H1 (cell line): ENCODE measurements at regions not wholly inside any gene's neighbourhood (a gene's known extent, or its start where the extent isn't known, plus 50 kb on each side); places are given as distances from the start of the nearest gene placed in this dataset.

ENCODE experiments used
- CTCF ChIA-PET: fragments of 300-600 bp; sonication (Branson Sonifier 250); formaldehyde crosslinking; loops from one replicate; lab custom pipeline; 2021; ENCODE audit not compliant: partially characterized antibody; lab: Charles Lee
- POLR2A ChIA-PET: fragments of 300-600 bp; sonication (Branson Sonifier 250); formaldehyde crosslinking; loops from one replicate; lab custom pipeline; 2021; ENCODE audit warnings: inconsistent platforms; ENCODE audit not compliant: partially characterized antibody; lab: Charles Lee
- DNase-seq, 2 experiments: peaks; one replicate each; pipeline versions ENCODE4 v3.0.0 to v3.0.0-alpha.2; 2010 to 2022; ENCODE audit warnings: low spot score in 2 of 2, low read depth in 1 of 2, mixed read lengths in 1 of 2
- FAIRE-seq: peaks from 2 replicates; lab custom pipeline; 2011; peaks lifted over from hg19 to GRCh38; lab: Jason Lieb, UNC
- H2AFZ ChIP-seq: 2 replicates; pipeline ENCODE4 v1.8.1; 2012; ENCODE audit warnings: low read length, inconsistent platforms
- H2AK5ac ChIP-seq: 2 replicates; pipeline ENCODE4 v1.6.1; 2013; ENCODE audit warnings: low read depth, low read length
- H2BK120ac ChIP-seq: replicated peaks from 2 replicates; pipeline ENCODE3; 2013; ENCODE audit warnings: low read depth, low read length, inconsistent platforms
- H2BK12ac ChIP-seq: 2 replicates; pipeline ENCODE4 v1.6.1; 2013; ENCODE audit warnings: low read depth, low read length
- H2BK15ac ChIP-seq: 2 replicates; pipeline ENCODE4 v1.6.1; 2013; ENCODE audit warnings: low read length
- H2BK20ac ChIP-seq: 2 replicates; pipeline ENCODE4 v1.6.1; 2013; ENCODE audit warnings: low read length
- H2BK5ac ChIP-seq: 2 replicates; pipeline ENCODE4 v1.6.1; 2013; ENCODE audit warnings: low read depth, low read length
- H3K14ac ChIP-seq: 2 replicates; pipeline ENCODE4 v1.6.1; 2013; ENCODE audit warnings: inconsistent platforms; ENCODE audit not compliant: insufficient read length
- H3K18ac ChIP-seq: 2 replicates; pipeline ENCODE4 v1.6.1; 2013; ENCODE audit warnings: low read length; ENCODE audit errors: extremely low read depth
- H3K23ac ChIP-seq: 2 replicates; pipeline ENCODE4 v1.6.1; 2013; ENCODE audit warnings: inconsistent platforms; ENCODE audit not compliant: insufficient read length
- H3K23me2 ChIP-seq: 2 replicates; pipeline ENCODE4 v1.6.1; 2013; ENCODE audit warnings: low read depth, low read length
- H3K27ac ChIP-seq: 2 replicates; pipeline ENCODE4 v1.6.1; 2011; ENCODE audit warnings: low read depth, low read length, inconsistent platforms
- H3K27me3 ChIP-seq, 4 experiments: replicated peaks in 1 of 4; 1 replicate in 1 of 4; 2 replicates in 3 of 4; pipeline versions ENCODE4 v1.6.1 to v1.8.1; 2011 to 2013; ENCODE audit warnings: low read length in 3 of 4, mild to moderate bottlenecking in 3 of 4, inconsistent platforms in 2 of 4, mixed read lengths in 2 of 4, moderate library complexity in 1 of 4; ENCODE audit not compliant: control insufficient read depth in 3 of 4, insufficient read depth in 3 of 4; ENCODE audit errors: extremely low read depth in 1 of 4
- H3K36me3 ChIP-seq, 4 experiments: 2 replicates each; pipeline versions ENCODE4 v1.6.1 to v1.8.1; 2011 to 2013; ENCODE audit warnings: mild to moderate bottlenecking in 4 of 4, low read length in 3 of 4, moderate library complexity in 2 of 4, control low read depth in 1 of 4, inconsistent platforms in 1 of 4; ENCODE audit not compliant: insufficient read depth in 4 of 4, control insufficient read depth in 2 of 4
- H3K4ac ChIP-seq: replicated peaks from 2 replicates; pipeline ENCODE3; 2013; ENCODE audit warnings: low read length, low read depth, mixed read lengths, inconsistent platforms; ENCODE audit not compliant: insufficient read length
- H3K4me1 ChIP-seq, 4 experiments: replicated peaks in 1 of 4; 1 replicate in 1 of 4; 2 replicates in 3 of 4; pipeline versions ENCODE4 v1.6.1 to v1.8.1; 2011 to 2013; ENCODE audit warnings: low read length in 3 of 4, inconsistent platforms in 2 of 4, mixed read lengths in 1 of 4; ENCODE audit not compliant: insufficient read depth in 4 of 4, control insufficient read depth in 3 of 4
- H3K4me2 ChIP-seq, 2 experiments: 2 replicates each; pipeline versions ENCODE4 v1.6.1 to v1.8.1; 2011 to 2013; ENCODE audit warnings: low read depth in 2 of 2, low read length in 2 of 2, control low read depth in 1 of 2, inconsistent platforms in 1 of 2, mild to moderate bottlenecking in 1 of 2; ENCODE audit not compliant: insufficient read depth in 1 of 2
- H3K4me3 ChIP-seq, 4 experiments: fragments of 200-600, 300-600 bp in 1 of 4; sonication (generic), shearing (Covaris generic), sonication (Bioruptor Twin) in 1 of 4; 2 replicates each; pipeline versions ENCODE4 v1.5.1 to v1.8.1; 2011 to 2016; ENCODE audit warnings: low read length in 4 of 4, low read depth in 3 of 4, control low read depth in 2 of 4, inconsistent platforms in 2 of 4, mild to moderate bottlenecking in 2 of 4, mixed read lengths in 1 of 4, moderate library complexity in 1 of 4; ENCODE audit not compliant: insufficient read depth in 2 of 4; ENCODE audit errors: extremely low read depth in 1 of 4
- H3K56ac ChIP-seq: replicated peaks from 2 replicates; pipeline ENCODE3; 2013; ENCODE audit warnings: low read depth, mild to moderate bottlenecking, mixed read lengths, low read length, inconsistent platforms; ENCODE audit not compliant: insufficient read length
- H3K79me1 ChIP-seq: 2 replicates; pipeline ENCODE4 v1.6.1; 2013; ENCODE audit warnings: low read depth, low read length, control low read depth
- H3K79me2 ChIP-seq, 2 experiments: 2 replicates each; pipeline versions ENCODE4 v1.6.1 to v1.8.1; 2012 to 2013; ENCODE audit warnings: low read length in 2 of 2, mild to moderate bottlenecking in 2 of 2, inconsistent platforms in 1 of 2; ENCODE audit not compliant: insufficient read depth in 2 of 2, control insufficient read depth in 1 of 2
- H3K9ac ChIP-seq, 4 experiments: replicated peaks in 1 of 4; 1 replicate in 1 of 4; 2 replicates in 3 of 4; pipeline versions ENCODE4 v1.6.1 to v1.8.1; 2011 to 2013; ENCODE audit warnings: low read depth in 3 of 4, low read length in 3 of 4, control low read depth in 2 of 4, mild to moderate bottlenecking in 2 of 4, moderate library complexity in 2 of 4, inconsistent platforms in 1 of 4; ENCODE audit errors: extremely low read depth in 1 of 4
- H3K9me3 ChIP-seq, 2 experiments: 2 replicates each; pipeline versions ENCODE4 v1.6.1 to v1.8.1; 2012 to 2013; ENCODE audit warnings: mild to moderate bottlenecking in 2 of 2, moderate library complexity in 2 of 2, control low read depth in 1 of 2, inconsistent platforms in 1 of 2, low read depth in 1 of 2, low read length in 1 of 2, mixed read lengths in 1 of 2; ENCODE audit not compliant: insufficient read depth in 2 of 2
- H4K20me1 ChIP-seq, 2 experiments: replicated peaks in 1 of 2; 2 replicates each; pipeline versions ENCODE3 to v1.8.1; 2011 to 2013; ENCODE audit warnings: inconsistent platforms in 2 of 2, low read length in 2 of 2, mild to moderate bottlenecking in 1 of 2; ENCODE audit not compliant: insufficient read depth in 2 of 2, control insufficient read depth in 1 of 2
- H4K5ac ChIP-seq: 2 replicates; pipeline ENCODE4 v1.6.1; 2013; ENCODE audit warnings: low read length, low read depth, mixed read lengths, inconsistent platforms; ENCODE audit not compliant: insufficient read length
- H4K8ac ChIP-seq: 2 replicates; pipeline ENCODE4 v1.8.0; 2013; ENCODE audit warnings: mild to moderate bottlenecking, moderate library complexity, low read length, inconsistent platforms; ENCODE audit not compliant: insufficient read depth; ENCODE audit errors: extremely low read depth
- H4K91ac ChIP-seq: replicated peaks from 2 replicates; pipeline ENCODE3; 2013; ENCODE audit warnings: low read length, mixed read lengths, inconsistent platforms; ENCODE audit not compliant: insufficient read length
- BRCA1 ChIP-seq: IDR thresholded peaks from 2 replicates; pipeline ENCODE4 v1.6.1; 2012; ENCODE audit warnings: low read depth, low read length, improper control_type of control experiment
- EGR1 ChIP-seq: IDR thresholded peaks from 2 replicates; pipeline ENCODE4 v1.6.1; 2011; ENCODE audit warnings: low read depth, low read length, borderline replicate concordance
- FOSL1 ChIP-seq: IDR thresholded peaks from 2 replicates; pipeline ENCODE4 v1.6.1; 2011; ENCODE audit warnings: mild to moderate bottlenecking, low read depth, low read length, moderate library complexity; ENCODE audit not compliant: insufficient read depth
- HDAC6 ChIP-seq: IDR thresholded peaks from one replicate; pipeline ENCODE4 v1.7.1; 2012; ENCODE audit warnings: low read depth, mild to moderate bottlenecking, inconsistent platforms, low read length, moderate library complexity
- JUN ChIP-seq: IDR thresholded peaks from 2 replicates; pipeline ENCODE4 v1.6.1; 2011; ENCODE audit warnings: low read depth, mild to moderate bottlenecking, improper control_type of control experiment, low read length
- KDM5A ChIP-seq: fragments of 200-600 bp; IDR thresholded peaks from 2 replicates; pipeline ENCODE4 v1.7.1; 2012; ENCODE audit warnings: mild to moderate bottlenecking, low read length, inconsistent platforms, mixed read lengths
- NANOG ChIP-seq: IDR thresholded peaks from 2 replicates; pipeline ENCODE4 v1.6.1; 2011; ENCODE audit warnings: low read length, low read depth, mild to moderate bottlenecking, inconsistent platforms; ENCODE audit not compliant: insufficient read depth, poor library complexity, severe bottlenecking
- POU5F1 ChIP-seq: IDR thresholded peaks from 2 replicates; pipeline ENCODE4 v1.6.1; 2011; ENCODE audit warnings: low read depth, mild to moderate bottlenecking, low read length, moderate library complexity
- RNF2 ChIP-seq: fragments of 200-900, 300-1000 bp; sonication (generic); IDR thresholded peaks from 2 replicates; pipeline ENCODE4 v1.7.1; 2016; ENCODE audit warnings: borderline replicate concordance, low read depth, mild to moderate bottlenecking, antibody characterized with exemption, low read length; ENCODE audit not compliant: poor library complexity, severe bottlenecking; ENCODE audit errors: missing control alignments
- SP1 ChIP-seq: IDR thresholded peaks from 2 replicates; pipeline ENCODE4 v1.6.1; 2011; ENCODE audit warnings: low read depth, low read length
- SUZ12 ChIP-seq: fragments of 200-600 bp; sonication (generic); IDR thresholded peaks from 2 replicates; pipeline ENCODE4 v1.6.1; 2012; ENCODE audit warnings: mild to moderate bottlenecking, inconsistent platforms, low read length, moderate library complexity, mixed read lengths
- TAF1 ChIP-seq: IDR thresholded peaks from 2 replicates; pipeline ENCODE4 v1.6.1; 2011; ENCODE audit warnings: mild to moderate bottlenecking, low read depth, low read length
- TBP ChIP-seq: IDR thresholded peaks from 2 replicates; pipeline ENCODE4 v1.6.1; 2011; ENCODE audit warnings: low read depth, low read length, improper control_type of control experiment
- TCF12 ChIP-seq: IDR thresholded peaks from 2 replicates; pipeline ENCODE4 v1.6.1; 2011; ENCODE audit warnings: low read depth, mild to moderate bottlenecking, low read length
- WGBS, 2 experiments: shearing (Covaris generic) in 1 of 2; methylation state at CpG; one replicate each; pipeline versions ENCODE4 v1.1.6 to v1.1.7; 2013 to 2015; ENCODE audit warnings: low lambda C conversion rate in 2 of 2, mixed read lengths in 2 of 2, inconsistent platforms in 1 of 2, low coverage in 1 of 2, missing lambda C conversion rate in 1 of 2; ENCODE audit not compliant: insufficient replicate concordance in 2 of 2, insufficient coverage in 1 of 2, insufficient read length in 1 of 2; ENCODE audit errors: extremely low coverage in 1 of 2, missing lambda C conversion rate in 1 of 2; 5-methylcytosine and 5-hydroxymethylcytosine counted together
- TF ChIP-seq, protein P1 (sequence below): IDR thresholded peaks from 2 replicates; pipeline ENCODE4 v1.6.1; 2011; ENCODE audit warnings: low read depth, mild to moderate bottlenecking, low read length; ENCODE audit not compliant: insufficient read depth

DNA sequence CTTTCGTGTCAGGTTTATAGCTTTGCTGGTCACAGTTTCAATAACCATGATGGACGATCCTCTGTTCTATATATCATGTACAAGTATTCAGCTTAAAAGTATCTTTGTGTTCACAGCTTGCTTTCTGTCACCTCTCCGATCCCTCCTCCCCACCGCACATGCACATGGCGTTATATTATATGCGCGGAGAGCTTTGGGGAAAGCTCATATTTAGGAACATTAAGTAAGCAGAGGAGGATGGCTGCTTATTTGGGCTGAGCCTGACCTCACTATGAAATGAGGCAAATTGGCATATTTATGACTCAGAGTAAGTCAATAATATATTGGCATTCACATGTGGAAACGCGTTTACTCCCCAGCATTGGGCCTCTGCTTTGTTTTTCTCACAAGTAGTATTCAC lies 360.5 kb downstream of the HLX start:
- no peaks in the 10 kb centered on the region; a peak in 1 of 7 replicates for H3K27me3 ChIP-seq
- no peak overlapping the region for H2BK12ac ChIP-seq
- DNase-seq (no peak), FAIRE-seq (no peak)
- H3K79me2 ChIP-seq: no peaks in the 10 kb centered on the region
- H3K14ac ChIP-seq: no peak overlapping the region
- no peak overlapping the region for H2BK5ac ChIP-seq
- H3K9ac ChIP-seq: no peak overlapping the region
- no peak overlapping the region for H4K5ac ChIP-seq
- no peak overlapping the region for H2AFZ ChIP-seq
- H2BK15ac ChIP-seq: no peak overlapping the region
- H4K8ac ChIP-seq: no peak overlapping the region
- no peak overlapping the region for H3K18ac ChIP-seq
- WGBS, 2 experiments: 92% methylated on average over 9 of the region's 9 CpGs; no CpG with 5 or more reads in 1 of the 2 experiments
- ChIA-PET POLR2A (no interaction called here), CTCF (interaction anchor here (1.0 to 2.1 kb wide), 2 partner anchors 9 to 24 kb away, joined by 3 to 9 read pairs; no protein-coding TSS in a partner anchor)
- no peak overlapping the region for H3K4ac ChIP-seq
- no peak overlapping the region for H4K91ac ChIP-seq
- no peak overlapping the region for H3K4me2 ChIP-seq
- H3K23ac ChIP-seq: no peak overlapping the region
- no peaks in the 10 kb centered on the region for H3K9me3 ChIP-seq
- H3K4me3 ChIP-seq: no peak overlapping the region
- no peak overlapping the region for H2BK20ac ChIP-seq
- TF ChIP-seq TAF1 (no peak), BRCA1 (no peak), SP1 (no peak), SUZ12 (no peak), FOSL1 (no peak), RNF2 (no peak), JUN (no peak), TCF12 (no peak), KDM5A (no peak), HDAC6 (no peak), NANOG (no peak), EGR1 (no peak), POU5F1 (no peak), TBP (no peak)
- TF ChIP-seq, protein P1, sequence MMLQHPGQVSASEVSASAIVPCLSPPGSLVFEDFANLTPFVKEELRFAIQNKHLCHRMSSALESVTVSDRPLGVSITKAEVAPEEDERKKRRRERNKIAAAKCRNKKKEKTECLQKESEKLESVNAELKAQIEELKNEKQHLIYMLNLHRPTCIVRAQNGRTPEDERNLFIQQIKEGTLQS: no peak
- H3K23me2 ChIP-seq: no peaks in the 10 kb centered on the region
- no peaks in the 10 kb centered on the region for H3K36me3 ChIP-seq
- no peak overlapping the region for H2AK5ac ChIP-seq
- no peaks in the 10 kb centered on the region for H4K20me1 ChIP-seq
- no peaks in the 10 kb centered on the region for H3K4me1 ChIP-seq
- no peak overlapping the region for H3K27ac ChIP-seq
- no peak overlapping the region for H2BK120ac ChIP-seq
- no peak overlapping the region for H3K56ac ChIP-seq
- no peaks in the 10 kb centered on the region for H3K79me1 ChIP-seq
